GM19397 (cell line): ENCODE measurements at regions not wholly inside any gene's neighbourhood (a gene's known extent, or its start where the extent isn't known, plus 50 kb on each side); places are given as distances from the start of the nearest gene placed in this dataset.

Experiments
- ATAC-seq: cut with Tn5 transposase; IDR thresholded peaks from one replicate; pipeline ENCODE4 v1.9.1; 2021; ENCODE audit warnings: mild to moderate bottlenecking, moderate library complexity; ENCODE audit not compliant: unreplicated experiment

DNA sequence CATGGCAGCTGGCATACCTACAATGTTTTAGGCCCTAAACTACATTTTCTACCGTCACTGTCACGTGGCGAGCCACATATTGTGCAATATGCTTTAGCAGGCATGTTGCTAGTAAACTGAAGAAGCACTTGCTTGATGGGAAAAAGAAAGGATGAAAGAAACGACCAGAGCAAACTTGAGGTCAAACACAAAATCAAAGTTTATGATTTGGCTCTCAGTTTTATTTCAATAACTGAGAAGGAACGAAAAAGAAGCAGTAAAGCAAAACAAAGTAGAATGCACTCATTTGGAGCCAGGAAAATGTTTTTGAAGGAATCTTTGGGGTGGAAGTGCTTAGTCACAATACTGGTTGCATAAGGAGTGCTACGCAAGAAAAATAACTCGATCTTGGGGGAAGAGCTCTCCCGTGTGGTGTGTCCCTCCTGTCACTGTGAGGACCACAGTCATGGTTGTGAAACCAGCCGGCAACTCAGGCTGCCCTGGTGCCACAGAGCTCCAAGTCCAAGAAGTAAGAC, 349.8 kb downstream of the RBM43 start:
- no peak for ATAC-seq

DNA sequence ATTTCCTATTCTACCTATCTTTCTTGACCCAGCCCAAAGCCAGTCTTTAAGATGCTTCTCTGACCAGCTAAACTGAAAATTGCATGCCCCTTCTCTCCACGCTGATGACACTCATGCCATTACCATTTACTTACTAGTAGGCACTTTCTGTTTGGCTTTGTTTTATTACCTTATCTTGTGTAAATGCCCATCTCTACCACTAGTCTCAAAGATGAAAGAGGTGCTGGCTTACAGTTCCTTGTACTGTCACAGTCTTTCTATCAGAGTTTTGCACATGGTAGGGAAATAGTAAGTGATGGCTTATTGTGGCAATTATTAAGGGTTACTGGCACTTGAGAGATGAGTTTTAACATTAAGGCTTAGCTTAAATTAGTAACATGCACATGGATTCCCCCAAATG, 352.1 kb downstream of the RBM43 start:
- ATAC-seq = no peak

DNA sequence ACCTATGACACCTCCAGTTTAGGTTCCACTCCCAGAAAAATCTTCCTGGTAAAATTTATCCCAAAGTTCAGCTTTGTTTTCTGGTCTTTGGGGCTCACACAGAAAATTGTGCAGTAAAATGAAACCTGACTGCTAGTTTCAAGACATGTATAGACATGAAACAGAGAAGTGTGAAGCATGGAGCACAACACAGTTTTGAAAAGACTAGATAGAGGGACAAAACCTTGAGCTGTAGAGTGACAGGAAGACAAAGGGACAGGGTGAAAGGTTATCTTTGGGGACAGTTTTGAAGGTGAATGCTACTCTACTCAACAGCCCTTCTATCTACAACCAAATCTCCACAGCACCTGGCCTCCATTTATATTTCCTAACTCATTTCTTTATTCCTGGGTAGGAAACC, 352.6 kb downstream of the RBM43 start:
- ATAC-seq = no peak

DNA sequence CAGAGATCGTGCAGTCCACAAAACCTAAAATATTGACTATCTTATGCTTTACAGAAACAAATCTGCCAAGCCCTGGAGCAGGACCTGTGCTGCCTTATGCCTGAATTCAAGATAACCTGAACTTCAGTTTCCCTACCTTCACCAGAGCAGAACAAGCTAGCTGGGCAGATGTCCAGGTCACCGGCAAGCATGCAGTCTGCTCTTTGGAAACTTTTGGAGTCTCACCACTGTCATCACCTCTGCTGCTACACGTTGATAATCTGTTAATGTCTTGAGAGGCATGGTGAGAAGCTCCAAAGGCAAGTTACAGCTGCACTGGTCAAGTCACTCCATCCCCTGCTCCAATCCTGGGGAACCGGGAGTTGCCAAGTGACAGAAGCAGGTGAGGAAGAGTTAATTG, 354.2 kb downstream of the RBM43 start:
- no peak for ATAC-seq

DNA sequence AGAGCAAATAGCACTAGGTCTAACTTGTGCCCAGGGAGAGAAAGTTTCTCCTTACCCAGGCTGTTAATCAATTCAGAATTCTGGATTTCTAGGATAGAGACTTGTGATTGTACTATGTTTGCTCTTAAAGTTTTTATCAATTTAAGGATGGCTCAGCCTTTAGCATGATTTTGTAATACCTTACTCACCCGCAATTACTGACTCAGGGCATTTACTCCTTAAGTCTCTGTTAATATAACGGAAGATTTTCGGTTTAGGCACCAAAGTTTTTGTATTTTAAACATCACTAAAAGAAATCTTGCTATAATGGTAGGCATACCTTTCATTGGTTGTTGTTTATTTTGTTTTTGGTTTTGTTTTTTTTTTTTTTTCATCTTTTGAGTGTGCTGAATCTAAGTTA, 358.2 kb downstream of the RBM43 start:
- ATAC-seq = no peak

DNA sequence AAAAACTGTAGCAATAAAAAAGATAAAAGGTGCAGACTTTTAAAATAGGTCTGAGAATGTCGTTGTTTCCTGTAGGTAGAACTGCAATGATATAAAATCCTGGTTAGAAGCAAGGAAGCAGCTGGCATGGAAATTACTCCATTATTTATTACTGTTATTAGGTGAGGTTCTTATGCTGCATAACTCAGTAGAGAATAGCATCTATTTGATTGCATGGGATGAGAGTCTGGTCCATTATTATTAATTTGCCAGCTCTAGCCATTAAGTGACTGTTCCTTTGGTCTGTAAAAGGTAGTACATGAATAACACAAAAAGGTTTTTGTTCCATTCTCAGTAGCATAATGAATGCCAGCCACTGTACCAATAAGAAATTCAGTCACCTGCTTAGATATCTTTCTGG, 358.6 kb downstream of the RBM43 start:
- ATAC-seq = no peak

DNA sequence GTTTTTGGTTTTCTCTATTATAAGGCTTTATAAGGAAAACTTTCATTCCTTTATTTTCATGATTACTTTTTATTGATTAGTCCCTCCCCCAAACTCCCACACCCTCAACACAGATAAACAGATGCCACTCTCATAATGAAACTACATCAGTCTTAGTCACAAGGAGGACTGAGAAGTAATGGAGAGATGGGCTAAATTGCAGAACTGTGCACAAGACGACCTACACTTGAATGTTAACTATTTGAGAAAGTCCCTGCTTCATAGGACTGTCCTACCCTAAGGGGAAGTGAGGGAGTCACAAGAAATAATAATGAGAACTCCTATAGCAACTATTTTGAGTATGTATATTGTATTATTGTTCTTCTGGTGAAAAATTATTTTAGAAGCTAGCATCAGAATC, 360.8 kb downstream of the RBM43 start:
- no peak for ATAC-seq

DNA sequence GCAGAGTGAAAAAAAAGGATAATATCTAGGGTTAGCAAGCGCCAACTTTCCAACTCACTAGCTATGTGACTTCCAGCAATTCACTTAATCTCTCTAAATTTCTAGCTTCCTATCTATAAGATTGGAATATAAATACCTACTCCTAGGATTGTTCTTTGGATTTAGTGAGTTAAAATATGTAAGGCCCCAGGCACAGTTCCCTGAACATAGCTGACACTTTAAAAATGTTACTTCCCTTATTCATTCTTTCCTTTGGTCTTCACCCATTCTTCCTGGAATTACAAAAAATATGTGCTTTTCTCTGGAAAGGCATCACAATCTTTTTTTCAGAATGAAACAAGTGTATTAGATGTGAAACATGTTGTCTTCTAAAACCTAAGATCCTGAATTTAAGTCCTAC, 365.7 kb downstream of the RBM43 start:
- no peak for ATAC-seq

DNA sequence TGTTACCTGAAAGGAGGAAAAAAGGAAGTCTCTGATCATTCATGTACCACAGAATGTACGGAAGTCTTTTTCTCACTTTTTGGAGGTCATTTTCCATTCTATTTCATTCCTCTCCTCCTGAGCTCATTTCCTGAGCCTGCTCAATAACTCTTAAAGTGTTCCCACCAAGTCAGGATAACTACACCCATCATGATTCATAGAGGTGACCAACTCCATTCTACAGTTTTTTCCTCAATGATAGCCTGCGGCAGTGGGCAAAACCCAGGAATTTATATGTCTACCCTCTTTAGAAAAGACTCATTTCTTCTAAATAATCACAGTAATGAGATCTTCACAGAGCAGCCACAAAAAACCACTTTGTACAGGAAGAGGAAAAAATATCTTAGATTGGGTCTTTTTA, 372.5 kb downstream of the RBM43 start:
- no peak for ATAC-seq

DNA sequence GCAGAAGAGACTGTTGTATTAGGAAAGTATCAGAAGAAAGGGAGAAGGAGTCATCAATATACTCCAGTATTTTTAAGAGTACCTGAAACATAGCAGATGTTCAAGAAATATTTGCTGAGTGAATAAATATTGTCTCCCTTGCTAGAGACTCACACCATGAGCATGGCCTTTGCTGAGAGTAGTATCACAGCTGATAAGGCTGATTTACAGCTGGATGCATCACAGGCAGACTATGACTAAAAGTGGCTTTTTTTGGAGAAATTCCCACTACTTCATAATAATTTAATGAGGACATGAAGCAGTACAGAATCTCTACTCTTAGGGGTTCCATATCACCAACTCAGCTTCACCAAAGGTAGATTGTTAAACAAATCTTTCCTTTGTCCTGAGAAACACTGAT, 373.3 kb downstream of the RBM43 start:
- no peak for ATAC-seq

DNA sequence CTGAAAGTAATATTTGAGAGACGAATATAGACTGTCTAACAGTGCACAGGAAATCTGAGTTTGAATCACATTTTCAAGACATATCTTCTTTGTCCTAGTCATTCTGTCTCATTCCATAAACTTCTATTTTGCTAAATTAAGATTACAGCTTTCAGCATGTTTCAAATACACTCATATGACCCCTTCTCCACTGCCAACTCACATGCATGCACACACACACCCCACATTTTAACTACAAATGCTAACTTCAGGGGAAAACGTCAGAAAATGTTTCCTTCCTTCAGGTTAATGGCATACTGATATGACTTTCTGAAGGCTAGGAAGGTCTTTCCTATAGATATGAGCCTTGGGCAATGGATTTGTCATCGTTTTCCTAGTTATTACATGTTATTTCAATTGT, 373.7 kb downstream of the RBM43 start:
- ATAC-seq = no peak

DNA sequence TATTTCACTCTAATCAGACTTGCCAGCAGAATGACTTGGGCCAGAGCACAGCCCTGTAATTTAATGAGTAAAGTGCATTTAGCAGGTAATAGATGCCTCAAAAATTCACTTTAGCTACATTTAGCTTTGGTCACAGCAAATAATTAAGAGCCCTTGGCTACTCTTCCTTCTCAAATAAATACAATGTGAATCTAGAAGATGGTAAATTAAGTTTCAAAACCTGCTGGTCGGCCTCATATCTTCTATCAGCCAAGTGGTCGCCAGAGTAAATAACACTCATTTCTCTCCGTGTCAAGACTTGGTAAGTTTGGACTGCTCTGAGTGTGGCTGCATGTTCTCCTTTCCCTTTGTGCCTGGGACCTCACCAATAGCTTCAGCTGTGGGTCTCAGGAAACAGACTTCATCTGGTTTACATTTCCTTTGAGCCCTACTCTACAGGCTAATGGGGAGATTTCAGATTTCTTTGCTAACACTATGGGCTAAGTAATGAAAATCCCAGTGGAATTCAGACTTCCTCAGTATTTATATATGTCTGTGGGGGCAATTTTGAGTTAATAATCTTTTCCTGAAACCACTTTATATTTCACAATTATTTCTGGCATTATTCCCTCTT, 375.8 kb downstream of the RBM43 start:
- ATAC-seq = no peak

DNA sequence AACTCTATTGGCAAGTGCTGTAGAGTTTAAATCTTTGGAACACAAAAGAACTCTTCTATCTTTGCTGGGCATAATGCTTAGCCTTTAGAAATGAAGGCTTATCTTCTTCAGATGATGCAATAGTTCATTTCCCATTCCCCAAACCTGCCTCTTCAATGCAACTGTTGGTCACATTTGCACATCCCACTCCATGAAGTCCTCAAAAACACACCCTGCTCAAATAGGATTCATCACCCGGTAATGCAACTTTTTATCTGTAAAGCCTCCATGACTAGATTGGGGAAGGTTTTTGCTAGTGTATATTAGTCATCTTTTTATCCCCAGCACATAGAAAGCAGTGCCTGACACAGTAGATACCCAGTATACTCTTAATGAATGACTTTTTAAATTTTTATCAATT, 376.4 kb downstream of the RBM43 start:
- ATAC-seq = no peak

DNA sequence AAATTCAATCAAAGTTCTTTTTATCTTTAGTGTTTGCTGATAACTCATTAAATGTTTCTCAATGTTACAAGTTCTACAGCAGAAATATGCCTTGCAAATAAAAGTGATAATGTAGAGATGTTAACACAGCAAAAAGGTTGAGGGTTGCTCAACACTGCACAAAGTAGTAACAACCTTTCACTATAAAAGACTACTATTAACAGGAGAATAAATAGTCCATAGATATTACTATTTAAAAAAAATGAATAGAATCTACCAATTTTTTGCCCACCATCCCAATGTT, 378.1 kb downstream of the RBM43 start:
- no peak for ATAC-seq

DNA sequence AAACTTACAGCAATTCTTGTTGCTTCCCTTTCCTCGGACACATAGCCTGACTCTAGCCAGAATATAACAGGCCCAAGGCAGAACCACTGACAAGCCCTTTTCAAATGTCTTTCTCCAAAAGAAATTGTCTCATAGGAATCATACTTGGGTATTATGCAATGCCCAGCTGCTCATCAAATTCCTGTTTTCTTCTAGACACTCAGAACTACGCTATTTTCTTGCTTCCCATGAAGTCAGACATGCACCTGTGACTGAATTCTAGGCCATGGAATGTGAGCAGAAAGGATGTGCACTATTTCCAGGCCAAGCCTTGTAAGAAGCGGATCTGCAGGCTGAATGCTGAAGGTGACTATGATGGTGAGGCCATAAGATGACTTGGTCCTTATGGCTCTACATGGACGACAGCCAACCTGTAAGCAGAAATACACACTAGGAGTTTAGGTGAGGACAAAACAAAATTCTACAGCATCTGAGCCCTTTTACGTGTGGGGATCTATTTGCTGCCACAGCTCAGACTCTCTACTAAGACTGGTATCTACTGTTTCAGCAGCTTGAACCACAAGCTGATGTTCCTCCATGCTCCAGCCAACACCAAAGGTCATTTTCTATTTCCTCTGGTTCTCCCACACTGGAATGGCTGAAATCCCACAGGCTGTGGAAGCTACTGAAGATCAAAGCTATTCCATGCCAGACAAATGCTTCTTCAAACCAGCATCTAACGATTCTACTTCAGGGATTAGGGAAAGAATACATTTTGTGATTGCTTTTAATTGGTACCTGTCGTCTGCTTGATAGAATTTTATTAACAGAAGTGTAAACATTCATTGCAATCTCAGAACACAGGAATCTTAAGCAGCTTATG, 378.7 kb downstream of the RBM43 start:
- no peak for ATAC-seq

DNA sequence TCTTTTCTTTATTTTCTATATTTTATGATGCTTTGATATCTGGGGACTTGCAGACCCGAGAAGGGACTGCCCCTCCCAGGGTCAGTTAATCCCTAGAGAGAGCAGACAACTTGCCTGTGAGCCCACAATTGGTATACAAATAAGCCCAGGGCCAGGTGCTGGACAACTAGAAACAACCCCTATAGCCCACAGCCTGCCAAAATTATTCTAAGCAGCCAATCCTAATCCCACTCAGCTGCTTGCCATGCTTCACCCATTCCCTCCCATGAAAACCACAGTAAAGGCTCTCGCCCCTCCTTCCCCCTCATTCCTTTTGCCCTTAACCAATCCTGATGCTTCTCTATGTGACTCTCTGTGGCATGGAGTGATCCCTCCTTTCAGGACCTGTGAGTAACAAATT, 380.7 kb downstream of the RBM43 start:
- ATAC-seq = no peak

DNA sequence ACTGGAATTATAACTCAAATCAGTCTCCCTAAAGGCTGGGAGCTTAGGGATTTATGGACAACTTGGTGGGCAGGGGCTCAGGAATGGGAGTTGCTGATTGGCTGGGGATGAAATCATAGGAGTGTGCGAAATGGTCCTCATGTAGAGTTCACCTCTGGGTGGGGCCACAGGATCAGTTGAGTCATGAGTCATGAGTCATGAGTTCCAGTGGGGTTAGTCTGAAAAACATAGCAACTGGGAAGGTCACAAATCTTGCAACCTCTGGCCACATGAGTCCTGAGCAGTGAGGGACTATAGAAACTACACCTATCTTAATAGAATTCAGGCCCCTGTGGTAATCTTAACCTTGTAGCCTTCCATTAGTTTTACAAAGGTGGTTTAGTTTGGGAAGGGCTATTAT, 383.3 kb downstream of the RBM43 start:
- no peak for ATAC-seq

DNA sequence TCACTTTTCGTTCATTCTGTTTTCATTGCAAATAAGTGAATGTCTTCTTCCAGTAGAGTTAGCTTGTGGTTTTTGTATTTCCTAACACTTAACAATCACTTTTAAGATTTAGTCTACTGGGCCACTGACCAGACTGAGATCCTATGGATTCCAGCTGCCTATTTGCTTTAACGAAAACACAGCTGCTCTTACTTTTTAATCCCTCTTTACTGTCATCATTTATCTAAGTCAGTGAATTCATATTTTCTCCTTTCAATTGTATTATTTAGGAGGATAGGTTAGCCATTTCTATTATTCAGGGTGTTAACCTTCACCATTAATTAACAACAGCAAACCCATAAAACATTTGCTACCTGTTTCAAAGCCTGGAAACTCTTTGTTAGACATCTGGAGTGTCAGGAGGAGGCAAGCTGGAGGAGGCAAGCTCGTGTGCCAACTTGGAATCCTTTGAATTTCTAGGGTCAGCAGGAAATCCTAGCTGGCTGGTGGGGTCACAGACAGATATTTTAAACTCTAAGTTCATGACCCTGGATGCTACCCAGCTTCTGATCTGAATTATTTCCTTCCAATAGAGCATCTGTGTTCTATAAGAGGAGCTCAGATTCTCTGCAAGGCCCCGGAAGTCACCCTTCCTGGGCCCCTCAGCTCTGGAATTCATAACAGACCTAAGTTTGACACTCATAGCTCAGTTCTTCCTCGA, 385.3 kb downstream of the RBM43 start:
- no peak for ATAC-seq

DNA sequence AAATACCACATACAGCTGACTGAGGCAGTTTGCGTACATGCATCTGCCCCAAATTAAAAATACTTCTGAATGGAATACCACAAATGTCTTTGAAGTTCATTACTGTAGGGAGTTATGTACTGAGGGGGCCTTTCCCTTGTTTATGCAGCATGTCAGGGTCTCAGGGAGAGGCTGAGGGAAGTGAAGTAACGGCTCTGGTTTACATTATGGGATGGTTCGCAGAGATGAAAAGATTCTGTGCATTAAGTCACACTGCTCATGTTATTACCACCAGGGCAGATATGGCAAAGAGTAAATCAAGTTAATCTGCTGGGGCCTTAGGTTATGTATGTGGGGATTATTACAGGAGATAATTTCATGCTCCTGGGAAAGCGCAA, 385.9 kb upstream of the RND3 start:
- no peak for ATAC-seq

DNA sequence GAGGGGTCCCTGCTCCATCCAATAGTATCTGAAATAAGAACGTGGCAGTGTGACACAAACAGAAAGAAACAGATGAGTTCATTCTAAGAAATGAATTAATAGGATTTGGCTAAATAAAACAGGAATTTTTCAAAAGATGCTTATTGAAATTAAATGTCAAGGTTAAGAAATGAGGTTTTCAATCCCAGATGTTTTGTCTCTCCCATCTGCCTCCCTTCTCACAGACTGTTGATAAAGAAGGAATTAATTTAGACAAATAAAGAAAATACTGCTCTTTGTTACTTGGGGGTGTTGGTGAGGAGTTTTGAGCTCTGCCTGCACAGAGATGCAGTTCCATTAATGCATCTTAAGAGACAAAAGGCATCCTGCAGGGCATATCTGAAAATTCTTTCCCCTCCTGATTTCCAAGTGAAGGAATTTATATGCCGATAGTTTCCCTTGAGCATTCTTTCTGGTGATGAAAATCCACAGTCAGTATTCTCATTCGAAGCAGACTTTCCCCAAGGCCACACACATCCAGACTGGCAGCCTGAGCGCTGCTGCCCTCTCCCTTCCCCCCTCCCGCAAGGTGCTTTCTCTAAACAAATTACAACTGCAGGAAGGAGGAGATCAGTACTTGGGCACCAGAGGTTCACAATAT, 385.4 kb upstream of the RND3 start:
- no peak for ATAC-seq

DNA sequence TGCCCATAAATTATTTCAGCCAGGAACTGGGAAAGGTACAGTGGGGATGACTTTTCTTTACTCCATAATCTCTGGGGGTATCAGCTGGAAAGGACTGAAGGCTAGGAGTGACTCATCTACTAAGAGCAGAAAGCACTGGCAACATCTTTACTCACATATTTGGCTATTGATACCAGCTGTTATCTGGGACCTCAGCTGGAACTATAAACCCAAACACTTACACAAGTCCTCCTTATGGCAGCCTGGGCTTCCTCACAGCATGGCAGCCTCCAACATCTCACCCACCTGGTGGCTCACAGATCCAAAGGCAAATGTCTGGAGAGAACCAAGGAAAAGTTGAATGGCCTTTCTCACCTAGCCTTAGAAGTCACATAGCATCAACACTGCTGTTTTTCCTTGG, 379.0 kb upstream of the RND3 start:
- no peak for ATAC-seq

DNA sequence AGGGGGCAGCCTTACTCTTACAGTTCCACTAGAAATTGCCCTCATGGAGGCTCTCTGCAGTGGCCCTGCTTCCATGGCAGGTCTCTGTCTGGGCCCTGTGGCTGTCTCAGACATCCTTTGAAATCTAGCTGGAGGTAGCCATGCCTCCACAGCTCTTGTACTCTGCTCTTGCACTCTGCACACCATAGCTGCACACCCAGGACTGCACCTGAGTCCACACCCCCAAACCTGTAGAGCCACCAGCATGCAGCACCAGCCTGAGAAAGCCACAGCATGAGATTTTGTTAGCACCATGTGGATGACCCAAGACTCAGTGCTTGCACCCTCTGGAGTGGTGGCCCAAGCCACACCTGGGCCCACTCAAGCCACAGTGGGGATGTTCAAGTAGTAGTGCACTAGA, 376.2 kb upstream of the RND3 start:
- ATAC-seq = no peak
